ENCODE measurements at regions not wholly inside any gene's neighbourhood (a gene's known extent, or its start where the extent isn't known, plus 50 kb on each side); places are given as distances from the start of the nearest gene placed in this dataset.

DNA sequence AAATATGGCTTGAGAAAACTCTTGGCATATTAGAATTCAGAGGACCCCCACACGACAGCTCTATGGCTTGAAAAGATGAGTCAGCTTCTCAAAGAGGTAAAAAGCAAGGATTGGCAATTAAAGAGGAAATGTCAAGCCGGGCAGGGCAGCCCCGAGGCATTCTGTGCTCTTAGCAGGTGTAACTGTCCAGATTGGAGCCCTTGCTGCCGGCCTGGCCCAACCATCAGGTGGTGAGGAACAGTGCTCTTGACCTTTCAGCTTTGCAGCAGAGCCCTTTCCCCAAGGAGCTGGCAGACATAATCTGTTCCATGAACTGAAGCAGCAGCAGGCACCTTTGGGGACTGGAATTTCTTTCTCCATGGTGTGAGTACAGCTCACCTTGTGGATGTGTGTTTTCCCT, 287.8 kb downstream of the UTP18 start:
- TF ChIP-seq CTCF (IDR thresholded peaks at IDR 0.05) = no peak
- no peak for TF ChIP-seq POLR2A (IDR thresholded peaks at IDR 0.05)
- no peak for TF ChIP-seq POLR2AphosphoS5 (IDR thresholded peaks at IDR 0.05; ENCODE audit: insufficient read depth in 1 of 2, low read depth in 1 of 2)
- no peak overlapping the region for H3K27ac ChIP-seq
- H3K9me3 ChIP-seq = no peaks in the 10 kb centered on the region
- no peaks in the 10 kb centered on the region for H3K36me3 ChIP-seq
- H3K4me1 ChIP-seq = no peaks in the 10 kb centered on the region
- DNase-seq (ENCODE audit: extremely low spot score in 2 of 2) = no peak
- no peak overlapping the region for H3K4me3 ChIP-seq
- no peaks in the 10 kb centered on the region for H3K27me3 ChIP-seq
- intact Hi-C loops (cut with DNase I) = no loop called here

- H3K9me3 ChIP-seq = no peaks in the 10 kb centered on the region
- no peaks in the 10 kb centered on the region for H3K27me3 ChIP-seq
- H3K36me3 ChIP-seq = no peaks in the 10 kb centered on the region
- H3K4me3 ChIP-seq = no peak overlapping the region
- no peak for DNase-seq (ENCODE audit: extremely low spot score in 2 of 2)
- H3K4me1 ChIP-seq = no peaks in the 10 kb centered on the region
- H3K27ac ChIP-seq = no peak overlapping the region
- TF ChIP-seq CTCF (IDR thresholded peaks at IDR 0.05) = no peak
- no peak for TF ChIP-seq POLR2A (IDR thresholded peaks at IDR 0.05)
- TF ChIP-seq POLR2AphosphoS5 (IDR thresholded peaks at IDR 0.05; ENCODE audit: insufficient read depth in 1 of 2, low read depth in 1 of 2) = no peak
- intact Hi-C loops (cut with DNase I) = no loop called here
Measured at GRCh38 chr17:51555153-51555552, 294.8 kb downstream of the UTP18 start.

DNA sequence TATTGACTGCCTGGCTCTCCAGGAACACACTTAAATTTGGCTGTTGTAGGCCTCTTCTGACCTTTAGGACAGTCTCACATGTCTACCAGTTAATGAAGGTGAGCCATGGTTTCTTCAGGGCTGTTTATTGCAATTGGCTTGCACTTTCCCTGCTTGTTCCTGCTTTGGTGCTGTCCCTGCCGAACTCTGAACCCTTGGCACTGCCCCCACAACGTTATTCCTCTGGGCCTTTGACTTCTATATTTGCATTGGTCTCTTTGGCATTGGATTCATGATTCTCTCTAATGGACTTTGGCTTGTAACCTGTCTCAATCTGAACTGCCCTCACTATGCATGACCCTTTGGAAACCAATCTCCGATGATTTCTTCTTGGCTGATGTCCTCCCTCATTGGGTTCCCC, 299.4 kb downstream of the UTP18 start:
- H3K27ac ChIP-seq = no peak overlapping the region
- TF ChIP-seq POLR2AphosphoS5 (IDR thresholded peaks at IDR 0.05; ENCODE audit: insufficient read depth in 1 of 2, low read depth in 1 of 2) = no peak
- TF ChIP-seq CTCF (IDR thresholded peaks at IDR 0.05) = no peak
- TF ChIP-seq POLR2A (IDR thresholded peaks at IDR 0.05) = no peak
- no peaks in the 10 kb centered on the region for H3K9me3 ChIP-seq
- intact Hi-C loops (cut with DNase I) = no loop called here
- no peaks in the 10 kb centered on the region for H3K36me3 ChIP-seq
- no peaks in the 10 kb centered on the region for H3K27me3 ChIP-seq
- no peak for DNase-seq (ENCODE audit: extremely low spot score in 2 of 2)
- no peaks in the 10 kb centered on the region for H3K4me1 ChIP-seq
- H3K4me3 ChIP-seq = no peak overlapping the region

GRCh38 chr17:51560398-51560797, 300.1 kb downstream of the UTP18 start:
- H3K27ac ChIP-seq = no peak overlapping the region
- TF ChIP-seq POLR2A (IDR thresholded peaks at IDR 0.05) (no peak), CTCF (IDR thresholded peaks at IDR 0.05) (no peak), POLR2AphosphoS5 (IDR thresholded peaks at IDR 0.05; ENCODE audit: insufficient read depth in 1 of 2, low read depth in 1 of 2) (no peak)
- H3K36me3 ChIP-seq = no peaks in the 10 kb centered on the region
- no peaks in the 10 kb centered on the region for H3K9me3 ChIP-seq
- no peak overlapping the region for H3K4me3 ChIP-seq
- no peaks in the 10 kb centered on the region for H3K4me1 ChIP-seq
- H3K27me3 ChIP-seq = no peaks in the 10 kb centered on the region
- intact Hi-C loops (cut with DNase I) = no loop called here
- no peak for DNase-seq (ENCODE audit: extremely low spot score in 2 of 2)

DNA sequence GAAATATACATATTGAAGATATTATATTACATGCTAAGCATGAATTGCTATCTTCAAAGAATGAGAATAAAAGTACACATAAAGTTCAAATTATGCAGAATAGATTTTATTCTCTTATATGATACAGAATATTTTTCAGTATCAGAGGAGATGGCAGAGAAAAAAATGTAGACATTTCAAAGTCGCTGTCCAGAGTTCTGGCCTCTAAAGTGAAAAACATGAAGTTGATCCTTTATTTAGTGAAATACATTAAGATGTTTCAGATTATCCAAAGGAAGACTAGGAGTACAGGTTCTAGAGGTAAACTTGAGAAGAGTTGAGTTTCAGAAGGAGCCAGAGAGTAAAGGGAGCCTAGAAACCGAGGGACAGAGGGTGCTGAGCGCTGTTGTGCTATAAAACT, 303.6 kb downstream of the UTP18 start:
- H3K27ac ChIP-seq = no peak overlapping the region
- H3K4me3 ChIP-seq = no peak overlapping the region
- no peaks in the 10 kb centered on the region for H3K4me1 ChIP-seq
- H3K9me3 ChIP-seq = no peaks in the 10 kb centered on the region
- no peaks in the 10 kb centered on the region for H3K27me3 ChIP-seq
- intact Hi-C loops (cut with DNase I) = no loop called here
- H3K36me3 ChIP-seq = no peaks in the 10 kb centered on the region
- no peak for DNase-seq (ENCODE audit: extremely low spot score in 2 of 2)
- no peak for TF ChIP-seq POLR2A (IDR thresholded peaks at IDR 0.05)
- no peak for TF ChIP-seq POLR2AphosphoS5 (IDR thresholded peaks at IDR 0.05; ENCODE audit: insufficient read depth in 1 of 2, low read depth in 1 of 2)
- TF ChIP-seq CTCF (IDR thresholded peaks at IDR 0.05) = no peak
